Heart left ventricle (tissue), 13 donors: ENCODE measurements at regions not wholly inside any gene's neighbourhood (a gene's known extent, or its start where the extent isn't known, plus 50 kb on each side); places are given as distances from the start of the nearest gene placed in this dataset.

Experiments used
- POLR2A ChIP-seq, 2 donors: fragments of 450-650 bp; IDR thresholded peaks; one replicate each; pipeline ENCODE4 v1.6.1; 2017; ENCODE audit warnings: antibody characterized with exemption in 2 of 2, mild to moderate bottlenecking in 2 of 2, moderate library complexity in 2 of 2
- TF ChIP-seq, protein P1 (sequence below), 12 donors: fragments of 200-600 bp; sonication (generic) in 4 of 12; IDR thresholded peaks; one replicate each; pipeline versions ENCODE4 v1.5.0 to v1.8.0; 2018 to 2022; ENCODE audit warnings: antibody characterized with exemption in 12 of 12, mild to moderate bottlenecking in 5 of 12
- donor health status: ischemic (EF 13 %, LVEDD 7.1; RV severe dilation, severe dysfunction).
- donor health status: DM: no; HTN: yes; CAD: no.
- donor health status: DM: no; HTN: no; CAD: no.
- donor health status: ischemic (EF 25% LVEDD 6.9; RV normal size, moderate dysfunction).
- donor health status: ischemic (EF 25% LVEDD 5.7; RV mildly dilated, moderate dysfunction).
- donor health status: ischemic (EF 35%, LVEDD 5.7; RV mildly dilated, moderate dysfunction).
- donor health status: nonischemic (EF 11% LVEDD 7.7; RV severe dilation, severe dysfunction).
- donor health status: DM: yes; HTN: yes; CAD: no.
- donor health status: PGD.
- donor health status: ischemic (EF 29% LVEDD 5.4; RV normal size, mild dysfunction).
- donor health status: nonischemic (EF 23%, LVEDD 6.1; RV moderate dilation, normal function).

- TF ChIP-seq, protein P1, sequence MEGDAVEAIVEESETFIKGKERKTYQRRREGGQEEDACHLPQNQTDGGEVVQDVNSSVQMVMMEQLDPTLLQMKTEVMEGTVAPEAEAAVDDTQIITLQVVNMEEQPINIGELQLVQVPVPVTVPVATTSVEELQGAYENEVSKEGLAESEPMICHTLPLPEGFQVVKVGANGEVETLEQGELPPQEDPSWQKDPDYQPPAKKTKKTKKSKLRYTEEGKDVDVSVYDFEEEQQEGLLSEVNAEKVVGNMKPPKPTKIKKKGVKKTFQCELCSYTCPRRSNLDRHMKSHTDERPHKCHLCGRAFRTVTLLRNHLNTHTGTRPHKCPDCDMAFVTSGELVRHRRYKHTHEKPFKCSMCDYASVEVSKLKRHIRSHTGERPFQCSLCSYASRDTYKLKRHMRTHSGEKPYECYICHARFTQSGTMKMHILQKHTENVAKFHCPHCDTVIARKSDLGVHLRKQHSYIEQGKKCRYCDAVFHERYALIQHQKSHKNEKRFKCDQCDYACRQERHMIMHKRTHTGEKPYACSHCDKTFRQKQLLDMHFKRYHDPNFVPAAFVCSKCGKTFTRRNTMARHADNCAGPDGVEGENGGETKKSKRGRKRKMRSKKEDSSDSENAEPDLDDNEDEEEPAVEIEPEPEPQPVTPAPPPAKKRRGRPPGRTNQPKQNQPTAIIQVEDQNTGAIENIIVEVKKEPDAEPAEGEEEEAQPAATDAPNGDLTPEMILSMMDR (IDR thresholded peaks at IDR 0.05), result no peak
- no peak for TF ChIP-seq POLR2A (IDR thresholded peaks at IDR 0.05)
Observed at GRCh38 chr18:73724958-73725357, 422.7 kb downstream of the FBXO15 start.
